PC-3 (cell line): ENCODE measurements at regions not wholly inside any gene's neighbourhood (a gene's known extent, or its start where the extent isn't known, plus 50 kb on each side); places are given as distances from the start of the nearest gene placed in this dataset.

ENCODE experiments used
- ATAC-seq: fragments of 200-7000 bp; cut with Tn5 transposase; 2 replicates; pipeline ENCODE4 v1.9.1; 2020; ENCODE audit warnings: mild to moderate bottlenecking, moderate library complexity
- BruUV-seq: library from RNA; stranded (reverse); fragments of 400-500 nt; replicated peaks from 2 replicates; lab custom pipeline; 2021; lab: Mats Ljungman, UMichigan
- CTCF ChIA-PET: fragments of 300-600 bp; sonication (Branson Sonifier 250); formaldehyde crosslinking; loops from one replicate; lab custom pipeline; 2022; ENCODE audit warnings: antibody characterized with exemption; lab: Charles Lee
- POLR2A ChIA-PET: fragments of 300-600 bp; sonication (Branson Sonifier 250); formaldehyde crosslinking; loops from one replicate; lab custom pipeline; 2022; ENCODE audit warnings: antibody characterized with exemption; ENCODE audit not compliant: unreplicated experiment; lab: Charles Lee
- DNase-seq: peaks from one replicate; pipeline ENCODE4 v3.0.0-alpha.2; 2015
- H2AFZ ChIP-seq: fragments of 300-600 bp; sonication (generic); 2 replicates; pipeline ENCODE4 v1.6.0; 2016; ENCODE audit warnings: antibody characterized with exemption, low read length
- H3F3A ChIP-seq: fragments of 300-600 bp; sonication (generic); one replicate; pipeline ENCODE4 v1.6.0; 2017; ENCODE audit warnings: antibody characterized with exemption, low read length, control low read depth, mild to moderate bottlenecking; ENCODE audit not compliant: unreplicated experiment
- H3K27ac ChIP-seq: fragments of 300-600 bp; sonication (generic); 2 replicates; pipeline ENCODE4 v1.5.1; 2016; ENCODE audit warnings: mild to moderate bottlenecking, low read length
- H3K27me3 ChIP-seq: fragments of 300-600 bp; sonication (generic); 2 replicates; pipeline ENCODE4 v1.6.1; 2016; ENCODE audit warnings: low read length, mixed read lengths
- H3K36me3 ChIP-seq: fragments of 300-600 bp; sonication (generic); 2 replicates; pipeline ENCODE4 v1.6.1; 2016; ENCODE audit warnings: low read depth, mixed run types, low read length, mixed read lengths
- H3K4me1 ChIP-seq: fragments of 300-600 bp; sonication (generic); 2 replicates; pipeline ENCODE4 v1.5.1; 2016; ENCODE audit warnings: low read length; ENCODE audit not compliant: insufficient read depth
- H3K4me2 ChIP-seq: fragments of 300-600 bp; sonication (generic); 2 replicates; pipeline ENCODE4 v1.6.0; 2016; ENCODE audit warnings: low read length
- H3K4me3 ChIP-seq: fragments of 300-600 bp; sonication (generic); 2 replicates; pipeline ENCODE4 v1.5.1; 2016; ENCODE audit warnings: mild to moderate bottlenecking, low read length, mixed read lengths
- H3K79me2 ChIP-seq: fragments of 300-600 bp; sonication (generic); 2 replicates; pipeline ENCODE4 v1.6.1; 2017; ENCODE audit warnings: low read length, mixed read lengths
- H3K9ac ChIP-seq: fragments of 300-600 bp; sonication (generic); 2 replicates; pipeline ENCODE4 v1.6.0; 2016; ENCODE audit warnings: mild to moderate bottlenecking, low read length
- H3K9me2 ChIP-seq: fragments of 300-600 bp; sonication (generic); replicated peaks from 2 replicates; pipeline ENCODE4 v1.6.1; 2016; ENCODE audit warnings: mixed run types, low read length, mixed read lengths
- H3K9me3 ChIP-seq: fragments of 300-600 bp; sonication (generic); 2 replicates; pipeline ENCODE4 v1.6.1; 2016; ENCODE audit warnings: low read length, mixed read lengths
- H4K20me1 ChIP-seq: fragments of 300-600 bp; sonication (generic); 2 replicates; pipeline ENCODE4 v1.6.1; 2016; ENCODE audit warnings: low read length, mixed read lengths
- CTCF ChIP-seq: fragments of 300-600 bp; sonication (generic); conservative IDR thresholded peaks from 2 replicates; pipeline ENCODE4 v1.5.1; 2017; ENCODE audit warnings: antibody characterized with exemption, low read depth, mild to moderate bottlenecking, low read length
- EZH2 ChIP-seq: fragments of 300-600 bp; sonication (generic); IDR thresholded peaks from one replicate; pipeline ENCODE4 v1.6.1; 2017; ENCODE audit warnings: antibody characterized with exemption, mild to moderate bottlenecking, low read length; ENCODE audit not compliant: unreplicated experiment
- EZH2phosphoT487 ChIP-seq: fragments of 300-600 bp; sonication (generic); IDR thresholded peaks from 2 replicates; pipeline ENCODE4 v1.6.1; 2018; ENCODE audit warnings: mild to moderate bottlenecking, antibody characterized with exemption, low read length, borderline replicate concordance
- intact Hi-C: fragments of 100-400 bp; cut with micrococcal nuclease; formaldehyde crosslinking; loops from 2 replicates; pipeline ENCODE4 v1.9.0; 2023

GRCh38 chr6:135108692-135109091 lies 54.1 kb upstream of the HBS1L start:
- ATAC-seq = no peak
- no TSS peak for BruUV-seq
- no peaks in the 10 kb centered on the region for H4K20me1 ChIP-seq
- no peak overlapping the region for H3K4me2 ChIP-seq
- ChIA-PET CTCF (no interaction called here), POLR2A (no interaction called here)
- no peak for DNase-seq
- no peaks in the 10 kb centered on the region for H3K9me2 ChIP-seq
- no peaks in the 10 kb centered on the region for H3K79me2 ChIP-seq
- no peak overlapping the region for H2AFZ ChIP-seq
- H3K27ac ChIP-seq = no peak overlapping the region
- H3K36me3 ChIP-seq = no peaks in the 10 kb centered on the region
- TF ChIP-seq CTCF (no peak), EZH2 (no peak), EZH2phosphoT487 (no peak)
- no peaks in the 10 kb centered on the region for H3F3A ChIP-seq
- intact Hi-C loops = no loop called here
- no peaks in the 10 kb centered on the region for H3K4me1 ChIP-seq
- no peak overlapping the region for H3K4me3 ChIP-seq
- no peak overlapping the region for H3K9ac ChIP-seq
- 0 out of 2 replicates have a peak, but pooled peaks cover 9% of the 10 kb centered on the region for H3K27me3 ChIP-seq
- H3K9me3 ChIP-seq = no peaks in the 10 kb centered on the region

DNA sequence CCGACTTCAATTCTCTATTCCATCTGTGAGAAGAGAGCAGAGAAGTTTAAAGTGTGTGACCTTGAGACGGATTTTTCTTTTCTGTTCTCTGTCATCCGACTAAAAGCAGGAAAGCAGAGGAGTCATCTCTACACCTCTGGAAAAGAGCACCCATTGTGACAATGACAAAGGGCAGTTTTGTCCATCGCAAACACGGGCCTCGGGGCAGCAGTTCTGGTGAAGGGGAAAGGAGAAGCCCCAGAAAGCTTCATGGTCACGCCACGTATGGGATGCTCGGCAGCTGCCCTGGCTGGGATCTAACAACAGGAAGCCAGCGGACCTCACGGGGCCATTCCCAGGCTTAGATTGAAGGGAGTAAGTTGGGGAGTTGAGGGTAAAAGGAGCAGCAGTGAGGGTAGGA lies 52.0 kb upstream of the HBS1L start:
- BruUV-seq = no TSS peak
- H2AFZ ChIP-seq = no peak overlapping the region
- ATAC-seq = no peak
- no peak overlapping the region for H3K9ac ChIP-seq
- H3K79me2 ChIP-seq = no peaks in the 10 kb centered on the region
- no peaks in the 10 kb centered on the region for H3K9me3 ChIP-seq
- CTCF ChIA-PET = no interaction called here
- H3K27ac ChIP-seq = no peak overlapping the region
- H3K4me1 ChIP-seq = no peaks in the 10 kb centered on the region
- no peak overlapping the region for H3K4me3 ChIP-seq
- 0 out of 2 replicates have a peak, but pooled peaks cover 9% of the 10 kb centered on the region for H3K27me3 ChIP-seq
- no peak overlapping the region for H3K4me2 ChIP-seq
- no peaks in the 10 kb centered on the region for H3F3A ChIP-seq
- H3K36me3 ChIP-seq = no peaks in the 10 kb centered on the region
- DNase-seq = no peak
- POLR2A ChIA-PET = no interaction called here
- TF ChIP-seq EZH2 (no peak), EZH2phosphoT487 (no peak), CTCF (no peak)
- intact Hi-C loops = no loop called here
- no peaks in the 10 kb centered on the region for H4K20me1 ChIP-seq
- H3K9me2 ChIP-seq = no peaks in the 10 kb centered on the region

- ChIA-PET CTCF (no interaction called here), POLR2A (no interaction called here)
- no peak for ATAC-seq
- no peak overlapping the region for H3K27ac ChIP-seq
- no peaks in the 10 kb centered on the region for H3K79me2 ChIP-seq
- no peak overlapping the region for H3K4me2 ChIP-seq
- no peak overlapping the region for H2AFZ ChIP-seq
- H3K9me2 ChIP-seq = no peaks in the 10 kb centered on the region
- H4K20me1 ChIP-seq = no peaks in the 10 kb centered on the region
- no peak overlapping the region for H3K4me3 ChIP-seq
- no peaks in the 10 kb centered on the region for H3K9me3 ChIP-seq
- H3K36me3 ChIP-seq = no peaks in the 10 kb centered on the region
- H3K4me1 ChIP-seq = no peaks in the 10 kb centered on the region
- H3K27me3 ChIP-seq = 0 out of 2 replicates have a peak, but pooled peaks cover 4% of the 10 kb centered on the region
- no peak for TF ChIP-seq EZH2phosphoT487
- TF ChIP-seq CTCF = no peak
- TF ChIP-seq EZH2 = no peak
- no peaks in the 10 kb centered on the region for H3F3A ChIP-seq
- intact Hi-C loops = no loop called here
- H3K9ac ChIP-seq = no peak overlapping the region
- no TSS peak for BruUV-seq
- no peak for DNase-seq
Observed at GRCh38 chr6:135105710-135106109, 51.1 kb upstream of the HBS1L start.
